Stimulated activated naive CD8-positive, alpha-beta T cell treated with anti-CD3 and anti-CD28 coated beads, Interleukin-15, Interleukin-2, amounts not matched to agents 100 U/mL and 50 U/mL, for 24 hours (primary cell): ENCODE measurements at regions not wholly inside any gene's neighbourhood (a gene's known extent, or its start where the extent isn't known, plus 50 kb on each side); places are given as distances from the start of the nearest gene placed in this dataset.
A peak's percentile ranks its signal among the peaks of the same experiment; 100 is the strongest.

Experiments
- ATAC-seq: fragments of 150-1000 bp; cut with Tn5 transposase; one replicate; pipeline ENCODE4 v1.10.0; 2021
- DNase-seq: peaks from one replicate; pipeline ENCODE4 v3.0.0; 2021

- DNase-seq = no peak
- ATAC-seq = no peak
Observed at GRCh38 chr9:79220666-79221065, 351.1 kb upstream of the TLE4 start.

- DNase-seq (no peak), ATAC-seq (peak; percentile 46)
Observed at GRCh38 chr9:79221084-79221483, 350.7 kb upstream of the TLE4 start.

GRCh38 chr9:79222483-79222882 lies 349.3 kb upstream of the TLE4 start:
- ATAC-seq (no peak), DNase-seq (no peak)

GRCh38 chr9:79224672-79225433 lies 346.9 kb upstream of the TLE4 start:
- DNase-seq = no peak
- no peak for ATAC-seq

GRCh38 chr9:79233542-79233941 lies 338.2 kb upstream of the TLE4 start:
- DNase-seq (no peak), ATAC-seq (no peak)

- DNase-seq (no peak), ATAC-seq (no peak)
Observed at GRCh38 chr9:79236466-79236865, 335.3 kb upstream of the TLE4 start.

- DNase-seq (no peak), ATAC-seq (no peak)
Observed at GRCh38 chr9:79237861-79238260, 333.9 kb upstream of the TLE4 start.

- ATAC-seq (no peak), DNase-seq (no peak)
Observed at GRCh38 chr9:79240774-79241173, 331.0 kb upstream of the TLE4 start.

GRCh38 chr9:79242489-79242888 lies 329.3 kb upstream of the TLE4 start:
- DNase-seq (no peak), ATAC-seq (no peak)

GRCh38 chr9:79246170-79246569 lies 325.6 kb upstream of the TLE4 start:
- no peak for ATAC-seq

GRCh38 chr9:79247021-79247420 lies 324.7 kb upstream of the TLE4 start:
- ATAC-seq (no peak), DNase-seq (no peak)

More at GRCh38 chr9:79246170-79246569, 325.6 kb upstream of the TLE4 start:
- DNase-seq = no peak

GRCh38 chr9:79250806-79251205 lies 321.0 kb upstream of the TLE4 start:
- no peak for ATAC-seq
- DNase-seq = no peak

GRCh38 chr9:79254900-79255650 lies 316.7 kb upstream of the TLE4 start:
- DNase-seq = no peak
- ATAC-seq = no peak

GRCh38 chr9:79255651-79256260 lies 316.0 kb upstream of the TLE4 start:
- DNase-seq (no peak), ATAC-seq (no peak)

- DNase-seq (no peak), ATAC-seq (no peak)
Observed at GRCh38 chr9:79256691-79257213, 315.0 kb upstream of the TLE4 start.

GRCh38 chr9:79257228-79257781 lies 314.5 kb upstream of the TLE4 start:
- no peak for ATAC-seq
- DNase-seq = no peak

- DNase-seq (no peak), ATAC-seq (no peak)
Observed at GRCh38 chr9:79257790-79258351, 313.9 kb upstream of the TLE4 start.

GRCh38 chr9:79259858-79260257 lies 311.9 kb upstream of the TLE4 start:
- DNase-seq (no peak), ATAC-seq (no peak)

- no peak for ATAC-seq
- no peak for DNase-seq
Observed at GRCh38 chr9:79263628-79264027, 308.1 kb upstream of the TLE4 start.

GRCh38 chr9:79264041-79264440 lies 307.7 kb upstream of the TLE4 start:
- no peak for DNase-seq
- no peak for ATAC-seq

- no peak for DNase-seq
- no peak for ATAC-seq
Observed at GRCh38 chr9:79264511-79265355, 307.0 kb upstream of the TLE4 start.
